Vagina (tissue), 2 donors: ENCODE measurements at regions not wholly inside any gene's neighbourhood (a gene's known extent, or its start where the extent isn't known, plus 50 kb on each side); places are given as distances from the start of the nearest gene placed in this dataset.

Experiments
- CTCF ChIP-seq, 3 experiments: fragments of 450-650 bp in 2 of 3; fragments of 200-600 bp in 1 of 3; sonication (generic) in 1 of 3; IDR thresholded peaks; one replicate each; pipeline ENCODE4 v1.5.1; 2017 to 2019; ENCODE audit warnings: antibody characterized with exemption in 3 of 3, mild to moderate bottlenecking in 2 of 3, moderate library complexity in 2 of 3
- POLR2A ChIP-seq, 2 donors: fragments of 450-650 bp; IDR thresholded peaks; one replicate each; pipeline ENCODE4 v1.6.1; 2017; ENCODE audit warnings: antibody characterized with exemption in 2 of 2, mild to moderate bottlenecking in 2 of 2, moderate library complexity in 2 of 2

DNA sequence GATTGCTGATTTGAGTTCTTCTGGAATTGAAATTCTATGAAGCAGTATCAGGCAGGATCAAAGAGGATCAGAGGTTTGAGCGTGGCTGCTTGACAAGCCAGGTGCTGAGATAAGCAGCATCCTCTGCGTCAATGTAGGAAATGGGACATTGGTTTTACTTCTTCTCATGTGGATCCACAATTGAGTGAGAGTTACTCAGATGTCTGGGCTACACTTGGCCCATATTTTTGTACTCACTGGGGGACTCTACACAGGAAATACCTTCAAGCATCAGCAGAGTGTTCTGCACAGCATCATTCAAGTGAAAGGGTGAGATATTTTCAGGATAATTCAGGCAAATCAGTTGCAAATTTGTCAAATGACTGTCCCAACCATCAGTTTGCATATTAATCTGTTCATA lies 613.9 kb upstream of the ARID1B start:
- TF ChIP-seq CTCF (IDR thresholded peaks at IDR 0.05) (no peak), POLR2A (IDR thresholded peaks at IDR 0.05) (no peak)
